GM23338 (cell line): ENCODE measurements at regions not wholly inside any gene's neighbourhood (a gene's known extent, or its start where the extent isn't known, plus 50 kb on each side); places are given as distances from the start of the nearest gene placed in this dataset.

Experiments
- CREB1 ChIP-seq: fragments of 250-450 bp; sonication (Bioruptor Pico); IDR thresholded peaks from 2 replicates; pipeline ENCODE4 v1.5.0; 2020; ENCODE audit warnings: low read depth, mild to moderate bottlenecking, moderate library complexity
- JUNB ChIP-seq: IDR thresholded peaks from one replicate; pipeline ENCODE4 v1.6.1; 2016; ENCODE audit warnings: antibody characterized with exemption; ENCODE audit not compliant: unreplicated experiment
- NANOG ChIP-seq: IDR thresholded peaks from 2 replicates; pipeline ENCODE4 v1.6.1; 2016; ENCODE audit warnings: antibody characterized with exemption, borderline replicate concordance
- ZNF114 ChIP-seq: fragments of 250-450 bp; sonication (Bioruptor Pico); IDR thresholded peaks from 2 replicates; pipeline ENCODE4 v1.5.0; 2020; ENCODE audit warnings: mild to moderate bottlenecking, moderate library complexity
- TF ChIP-seq, protein P1 (sequence below): fragments of 250-450 bp; sonication (Bioruptor Pico); IDR thresholded peaks from 2 replicates; pipeline ENCODE4 v1.5.0; 2020; ENCODE audit warnings: mild to moderate bottlenecking, moderate library complexity
- TF ChIP-seq, protein P2 (sequence below), 2 experiments: fragments of 200-600 bp in 1 of 2; sonication (generic) in 1 of 2; conservative IDR thresholded peaks; 2 replicates each; pipeline versions ENCODE4 v1.5.1 to v1.6.1; 2016 to 2017; ENCODE audit warnings: antibody characterized with exemption in 2 of 2, low read depth in 2 of 2, mild to moderate bottlenecking in 2 of 2, moderate library complexity in 1 of 2
- TF ChIP-seq, protein P3 (sequence below): IDR thresholded peaks from 2 replicates; pipeline ENCODE4 v1.6.1; 2016; ENCODE audit warnings: antibody characterized with exemption

- TF ChIP-seq, protein P1, sequence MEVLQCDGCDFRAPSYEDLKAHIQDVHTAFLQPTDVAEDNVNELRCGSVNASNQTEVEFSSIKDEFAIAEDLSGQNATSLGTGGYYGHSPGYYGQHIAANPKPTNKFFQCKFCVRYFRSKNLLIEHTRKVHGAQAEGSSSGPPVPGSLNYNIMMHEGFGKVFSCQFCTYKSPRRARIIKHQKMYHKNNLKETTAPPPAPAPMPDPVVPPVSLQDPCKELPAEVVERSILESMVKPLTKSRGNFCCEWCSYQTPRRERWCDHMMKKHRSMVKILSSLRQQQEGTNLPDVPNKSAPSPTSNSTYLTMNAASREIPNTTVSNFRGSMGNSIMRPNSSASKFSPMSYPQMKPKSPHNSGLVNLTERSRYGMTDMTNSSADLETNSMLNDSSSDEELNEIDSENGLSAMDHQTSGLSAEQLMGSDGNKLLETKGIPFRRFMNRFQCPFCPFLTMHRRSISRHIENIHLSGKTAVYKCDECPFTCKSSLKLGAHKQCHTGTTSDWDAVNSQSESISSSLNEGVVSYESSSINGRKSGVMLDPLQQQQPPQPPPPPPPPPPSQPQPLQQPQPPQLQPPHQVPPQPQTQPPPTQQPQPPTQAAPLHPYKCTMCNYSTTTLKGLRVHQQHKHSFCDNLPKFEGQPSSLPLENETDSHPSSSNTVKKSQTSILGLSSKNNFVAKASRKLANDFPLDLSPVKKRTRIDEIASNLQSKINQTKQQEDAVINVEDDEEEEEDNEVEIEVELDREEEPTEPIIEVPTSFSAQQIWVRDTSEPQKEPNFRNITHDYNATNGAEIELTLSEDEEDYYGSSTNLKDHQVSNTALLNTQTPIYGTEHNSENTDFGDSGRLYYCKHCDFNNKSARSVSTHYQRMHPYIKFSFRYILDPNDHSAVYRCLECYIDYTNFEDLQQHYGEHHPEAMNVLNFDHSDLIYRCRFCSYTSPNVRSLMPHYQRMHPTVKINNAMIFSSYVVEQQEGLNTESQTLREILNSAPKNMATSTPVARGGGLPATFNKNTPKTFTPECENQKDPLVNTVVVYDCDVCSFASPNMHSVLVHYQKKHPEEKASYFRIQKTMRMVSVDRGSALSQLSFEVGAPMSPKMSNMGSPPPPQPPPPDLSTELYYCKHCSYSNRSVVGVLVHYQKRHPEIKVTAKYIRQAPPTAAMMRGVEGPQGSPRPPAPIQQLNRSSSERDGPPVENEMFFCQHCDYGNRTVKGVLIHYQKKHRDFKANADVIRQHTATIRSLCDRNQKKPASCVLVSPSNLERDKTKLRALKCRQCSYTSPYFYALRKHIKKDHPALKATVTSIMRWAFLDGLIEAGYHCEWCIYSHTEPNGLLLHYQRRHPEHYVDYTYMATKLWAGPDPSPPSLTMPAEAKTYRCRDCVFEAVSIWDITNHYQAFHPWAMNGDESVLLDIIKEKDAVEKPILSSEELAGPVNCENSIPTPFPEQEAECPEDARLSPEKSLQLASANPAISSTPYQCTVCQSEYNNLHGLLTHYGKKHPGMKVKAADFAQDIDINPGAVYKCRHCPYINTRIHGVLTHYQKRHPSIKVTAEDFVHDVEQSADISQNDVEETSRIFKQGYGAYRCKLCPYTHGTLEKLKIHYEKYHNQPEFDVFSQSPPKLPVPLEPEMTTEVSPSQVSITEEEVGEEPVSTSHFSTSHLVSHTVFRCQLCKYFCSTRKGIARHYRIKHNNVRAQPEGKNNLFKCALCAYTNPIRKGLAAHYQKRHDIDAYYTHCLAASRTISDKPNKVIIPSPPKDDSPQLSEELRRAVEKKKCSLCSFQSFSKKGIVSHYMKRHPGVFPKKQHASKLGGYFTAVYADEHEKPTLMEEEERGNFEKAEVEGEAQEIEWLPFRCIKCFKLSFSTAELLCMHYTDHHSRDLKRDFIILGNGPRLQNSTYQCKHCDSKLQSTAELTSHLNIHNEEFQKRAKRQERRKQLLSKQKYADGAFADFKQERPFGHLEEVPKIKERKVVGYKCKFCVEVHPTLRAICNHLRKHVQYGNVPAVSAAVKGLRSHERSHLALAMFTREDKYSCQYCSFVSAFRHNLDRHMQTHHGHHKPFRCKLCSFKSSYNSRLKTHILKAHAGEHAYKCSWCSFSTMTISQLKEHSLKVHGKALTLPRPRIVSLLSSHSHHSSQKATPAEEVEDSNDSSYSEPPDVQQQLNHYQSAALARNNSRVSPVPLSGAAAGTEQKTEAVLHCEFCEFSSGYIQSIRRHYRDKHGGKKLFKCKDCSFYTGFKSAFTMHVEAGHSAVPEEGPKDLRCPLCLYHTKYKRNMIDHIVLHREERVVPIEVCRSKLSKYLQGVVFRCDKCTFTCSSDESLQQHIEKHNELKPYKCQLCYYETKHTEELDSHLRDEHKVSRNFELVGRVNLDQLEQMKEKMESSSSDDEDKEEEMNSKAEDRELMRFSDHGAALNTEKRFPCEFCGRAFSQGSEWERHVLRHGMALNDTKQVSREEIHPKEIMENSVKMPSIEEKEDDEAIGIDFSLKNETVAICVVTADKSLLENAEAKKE (CRISPR knock-in tag) = no peak
- TF ChIP-seq ZNF114 (CRISPR knock-in tag) = no peak
- TF ChIP-seq, protein P2, sequence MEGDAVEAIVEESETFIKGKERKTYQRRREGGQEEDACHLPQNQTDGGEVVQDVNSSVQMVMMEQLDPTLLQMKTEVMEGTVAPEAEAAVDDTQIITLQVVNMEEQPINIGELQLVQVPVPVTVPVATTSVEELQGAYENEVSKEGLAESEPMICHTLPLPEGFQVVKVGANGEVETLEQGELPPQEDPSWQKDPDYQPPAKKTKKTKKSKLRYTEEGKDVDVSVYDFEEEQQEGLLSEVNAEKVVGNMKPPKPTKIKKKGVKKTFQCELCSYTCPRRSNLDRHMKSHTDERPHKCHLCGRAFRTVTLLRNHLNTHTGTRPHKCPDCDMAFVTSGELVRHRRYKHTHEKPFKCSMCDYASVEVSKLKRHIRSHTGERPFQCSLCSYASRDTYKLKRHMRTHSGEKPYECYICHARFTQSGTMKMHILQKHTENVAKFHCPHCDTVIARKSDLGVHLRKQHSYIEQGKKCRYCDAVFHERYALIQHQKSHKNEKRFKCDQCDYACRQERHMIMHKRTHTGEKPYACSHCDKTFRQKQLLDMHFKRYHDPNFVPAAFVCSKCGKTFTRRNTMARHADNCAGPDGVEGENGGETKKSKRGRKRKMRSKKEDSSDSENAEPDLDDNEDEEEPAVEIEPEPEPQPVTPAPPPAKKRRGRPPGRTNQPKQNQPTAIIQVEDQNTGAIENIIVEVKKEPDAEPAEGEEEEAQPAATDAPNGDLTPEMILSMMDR (conservative IDR thresholded peaks at IDR 0.05; ENCODE audit: low read depth in 2 of 2) = no peak
- no peak for TF ChIP-seq CREB1 (CRISPR knock-in tag)
- no peak for TF ChIP-seq NANOG
- TF ChIP-seq, protein P3, sequence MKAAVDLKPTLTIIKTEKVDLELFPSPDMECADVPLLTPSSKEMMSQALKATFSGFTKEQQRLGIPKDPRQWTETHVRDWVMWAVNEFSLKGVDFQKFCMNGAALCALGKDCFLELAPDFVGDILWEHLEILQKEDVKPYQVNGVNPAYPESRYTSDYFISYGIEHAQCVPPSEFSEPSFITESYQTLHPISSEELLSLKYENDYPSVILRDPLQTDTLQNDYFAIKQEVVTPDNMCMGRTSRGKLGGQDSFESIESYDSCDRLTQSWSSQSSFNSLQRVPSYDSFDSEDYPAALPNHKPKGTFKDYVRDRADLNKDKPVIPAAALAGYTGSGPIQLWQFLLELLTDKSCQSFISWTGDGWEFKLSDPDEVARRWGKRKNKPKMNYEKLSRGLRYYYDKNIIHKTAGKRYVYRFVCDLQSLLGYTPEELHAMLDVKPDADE = no peak
- no peak for TF ChIP-seq JUNB
Observed at GRCh38 chr12:116361414-116362223, 84.1 kb upstream of the MED13L start (continued).
